ENCODE measurements at regions not wholly inside any gene's neighbourhood (a gene's known extent, or its start where the extent isn't known, plus 50 kb on each side); places are given as distances from the start of the nearest gene placed in this dataset.

DNA sequence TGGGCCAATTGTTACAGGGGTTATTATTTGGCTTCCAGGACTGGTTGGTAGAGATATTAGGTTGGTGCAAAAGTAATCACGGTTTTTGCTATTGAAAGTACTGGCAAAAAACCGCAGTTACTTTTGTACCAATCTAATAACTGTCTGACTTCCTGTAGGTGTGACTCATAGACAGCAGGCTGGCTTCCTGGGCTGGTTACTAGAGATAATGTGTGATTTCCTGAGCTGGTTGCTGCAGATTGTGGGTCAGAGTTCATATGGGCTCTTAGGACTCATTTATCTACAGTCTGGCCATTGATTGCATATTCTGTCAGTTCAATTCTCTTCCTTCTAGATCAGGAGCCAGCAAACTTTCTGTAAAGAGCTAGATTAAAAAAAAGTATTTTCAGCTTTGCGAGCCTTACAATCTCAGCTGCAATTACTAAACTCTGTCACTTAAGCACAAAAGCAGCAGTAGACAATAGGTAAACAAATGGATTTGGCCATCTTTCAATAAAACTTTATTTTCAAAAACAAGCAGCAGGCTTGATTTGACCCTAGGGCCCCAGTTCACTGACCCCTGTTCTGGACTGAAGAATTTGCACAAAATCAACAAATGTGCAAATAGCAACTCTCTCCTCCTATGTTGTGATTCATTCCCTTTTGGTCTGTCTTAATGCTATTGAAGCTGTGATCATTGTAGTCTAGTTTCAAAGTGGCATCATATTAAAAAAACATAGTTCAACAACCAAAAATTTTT is 50.8 kb upstream of the BOD1L1 start:
- TF ChIP-seq GATA3 (IDR thresholded peaks at IDR 0.05; ENCODE audit: low read depth, low read length) = no peak
- no peak for TF ChIP-seq GATA2 (IDR thresholded peaks at IDR 0.05; ENCODE audit: low read depth, low read length)

DNA sequence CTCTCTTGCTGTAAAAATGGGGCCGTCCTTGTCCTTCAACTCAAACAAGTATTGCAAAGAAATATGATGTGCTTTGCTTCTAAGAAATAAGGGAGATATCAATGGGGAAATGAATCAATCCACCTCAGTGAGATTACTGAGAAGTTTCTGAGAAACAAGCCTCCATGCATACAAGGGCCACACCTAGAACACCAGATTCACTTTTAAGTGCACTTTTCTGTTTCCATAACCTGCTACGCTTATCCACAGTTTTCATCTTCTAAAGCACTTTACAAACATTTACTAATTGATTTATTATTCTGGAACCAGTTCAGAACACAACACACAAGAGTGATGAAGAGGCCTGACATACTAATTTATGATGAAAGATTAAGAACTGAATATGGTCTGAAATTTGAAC is 54.0 kb upstream of the BOD1L1 start:
- TF ChIP-seq GATA2 (IDR thresholded peaks at IDR 0.05; ENCODE audit: low read depth, low read length) = no peak
- no peak for TF ChIP-seq GATA3 (IDR thresholded peaks at IDR 0.05; ENCODE audit: low read depth, low read length)

DNA sequence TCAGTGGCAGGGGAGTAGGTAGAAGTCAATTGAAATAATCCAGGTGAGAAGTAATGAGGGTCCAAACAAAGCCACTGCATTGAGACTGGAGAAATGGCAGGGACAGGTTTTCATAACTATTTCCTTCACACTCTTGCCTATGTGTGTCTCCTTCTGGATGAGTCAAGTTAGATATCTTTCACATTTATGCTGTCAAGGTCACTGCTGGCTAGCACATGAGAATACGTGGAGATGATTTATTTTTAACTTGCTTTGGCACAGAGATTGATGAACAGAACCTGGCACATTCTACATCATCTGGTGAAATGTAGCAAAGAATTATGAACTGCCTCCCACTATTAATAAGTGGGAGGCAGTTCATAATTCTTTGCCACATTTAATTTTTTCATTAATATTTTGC is 66.7 kb upstream of the BOD1L1 start:
- no peak for TF ChIP-seq GATA3 (IDR thresholded peaks at IDR 0.05; ENCODE audit: low read depth, low read length)
- TF ChIP-seq GATA2 (IDR thresholded peaks at IDR 0.05; ENCODE audit: low read depth, low read length) = no peak

DNA sequence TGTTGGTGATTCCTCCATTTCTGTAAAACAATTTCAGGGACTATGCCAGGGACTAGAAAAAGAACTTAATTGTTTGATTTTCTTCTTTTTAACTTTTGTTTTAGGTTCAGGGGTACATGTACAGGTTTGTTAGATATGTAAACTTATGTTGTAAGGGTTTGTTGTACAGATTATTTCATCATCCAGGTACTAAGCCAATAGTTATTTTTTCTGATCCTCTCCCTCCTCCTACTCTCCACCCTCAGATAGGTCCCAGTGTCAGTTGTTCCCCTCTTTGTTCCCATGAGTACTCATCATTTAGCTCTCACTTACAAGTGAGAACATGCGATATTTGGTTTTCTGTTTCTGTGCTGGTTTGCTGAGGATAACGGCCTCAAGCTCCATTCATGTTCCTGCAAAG is 70.8 kb upstream of the BOD1L1 start:
- TF ChIP-seq GATA2 (IDR thresholded peaks at IDR 0.05; ENCODE audit: low read depth, low read length) = no peak
- no peak for TF ChIP-seq GATA3 (IDR thresholded peaks at IDR 0.05; ENCODE audit: low read depth, low read length)

DNA sequence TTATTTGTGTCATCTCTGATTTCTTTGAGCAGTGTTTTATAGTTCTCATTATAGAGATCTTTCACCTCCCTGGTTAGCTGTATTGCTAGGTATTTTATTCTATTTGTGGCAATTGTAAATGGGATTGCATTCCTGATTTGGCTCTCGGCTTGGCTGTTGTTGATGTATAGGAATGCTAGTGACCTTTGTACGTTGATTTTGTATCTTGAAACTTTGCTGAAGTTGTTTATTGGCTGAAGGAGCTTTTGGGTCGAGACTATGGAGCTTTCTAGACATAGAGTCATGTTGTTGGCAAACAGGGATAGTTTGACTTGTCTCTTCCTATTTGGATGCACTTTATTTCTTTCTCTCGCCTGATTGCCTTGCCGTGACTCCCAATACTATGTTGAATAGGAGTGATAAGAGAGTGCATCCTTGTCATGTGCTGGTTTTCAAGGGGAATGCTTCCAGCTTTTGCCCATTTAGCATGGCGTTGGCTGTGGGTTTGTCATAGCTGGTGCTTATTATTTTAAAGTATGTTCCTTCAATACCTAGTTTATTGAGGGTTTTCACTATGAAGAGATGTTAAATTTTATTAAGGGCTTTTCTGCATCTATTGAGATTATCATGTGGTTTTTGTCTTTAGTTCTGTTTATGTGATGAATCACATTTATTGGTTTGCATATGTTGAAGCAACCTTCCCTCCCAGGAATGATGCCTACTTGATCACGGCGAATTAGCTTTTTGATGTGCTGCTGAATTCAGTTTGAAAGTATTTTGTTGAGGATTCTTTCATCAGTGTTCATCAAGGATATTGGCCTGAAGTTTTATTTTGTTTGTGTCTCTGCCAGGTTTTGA is 72.7 kb upstream of the BOD1L1 start:
- no peak for TF ChIP-seq GATA3 (IDR thresholded peaks at IDR 0.05; ENCODE audit: low read depth, low read length)
- no peak for TF ChIP-seq GATA2 (IDR thresholded peaks at IDR 0.05; ENCODE audit: low read depth, low read length)

DNA sequence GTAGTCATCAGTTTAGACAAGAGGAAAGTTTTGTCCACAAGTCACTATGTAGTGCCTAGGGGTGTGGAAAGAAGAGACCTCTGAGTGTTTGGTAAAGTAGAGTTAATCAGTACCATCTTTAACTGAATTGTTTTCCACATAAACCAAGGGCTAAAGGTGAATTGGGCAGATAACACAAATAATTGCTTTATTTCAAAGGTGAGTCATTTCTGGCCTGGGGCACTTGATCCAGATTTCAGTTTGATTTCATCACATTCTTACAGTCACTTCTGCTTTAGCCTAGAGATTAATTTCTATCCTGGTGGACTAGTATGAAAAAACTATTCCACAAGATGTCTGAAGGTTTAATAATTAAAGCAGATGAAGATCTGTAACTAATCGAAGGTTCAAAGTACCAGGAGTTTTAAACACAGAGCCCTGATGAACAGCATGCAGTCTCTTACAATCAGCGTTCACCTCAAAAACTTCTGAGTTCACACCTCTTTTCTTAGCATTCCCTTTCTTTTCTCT is 74.5 kb upstream of the BOD1L1 start:
- TF ChIP-seq GATA2 (IDR thresholded peaks at IDR 0.05; ENCODE audit: low read depth, low read length) (no peak), GATA3 (IDR thresholded peaks at IDR 0.05; ENCODE audit: low read depth, low read length) (no peak)

DNA sequence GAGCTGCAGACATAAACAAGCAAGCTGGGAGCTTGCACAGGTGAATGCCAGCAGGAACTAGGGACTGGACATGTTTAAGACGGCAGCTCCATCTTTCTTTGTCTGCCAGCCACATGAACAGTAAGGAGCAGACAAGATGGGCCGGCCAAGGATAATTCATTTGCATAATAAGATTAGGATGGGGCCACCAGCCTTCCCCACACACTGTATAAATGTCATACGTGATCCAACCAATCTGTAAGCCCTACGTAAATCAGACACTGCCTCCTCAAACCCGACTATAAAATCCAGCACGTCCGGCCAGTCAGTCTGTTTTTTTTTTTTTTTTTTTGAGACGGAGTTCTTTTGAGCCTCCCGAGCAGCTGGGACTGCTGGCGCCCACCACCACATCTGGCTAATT is 75.6 kb upstream of the BOD1L1 start:
- TF ChIP-seq GATA2 (IDR thresholded peaks at IDR 0.05; ENCODE audit: low read depth, low read length) = no peak
- TF ChIP-seq GATA3 (IDR thresholded peaks at IDR 0.05; ENCODE audit: low read depth, low read length) = no peak

DNA sequence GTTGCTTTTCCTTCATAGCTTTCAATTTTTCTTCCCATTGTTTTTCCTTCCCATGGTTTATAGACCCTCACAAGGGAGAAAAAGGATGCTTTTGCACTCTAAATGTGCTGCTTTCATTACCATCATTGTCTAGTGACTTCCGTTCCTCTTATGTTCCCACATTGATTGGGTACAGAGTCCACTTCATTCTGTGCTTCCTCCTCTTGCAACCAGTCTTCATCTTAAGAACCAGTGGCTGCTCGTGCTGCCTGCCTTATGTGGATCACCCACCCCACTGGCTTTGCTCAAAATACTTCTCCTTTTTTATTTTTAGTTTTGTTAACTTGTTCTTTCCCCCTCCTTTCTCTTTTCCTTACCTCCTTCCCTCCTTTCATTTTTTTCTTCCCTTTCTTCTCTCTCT is 76.5 kb upstream of the BOD1L1 start:
- no peak for TF ChIP-seq GATA2 (IDR thresholded peaks at IDR 0.05; ENCODE audit: low read depth, low read length)
- no peak for TF ChIP-seq GATA3 (IDR thresholded peaks at IDR 0.05; ENCODE audit: low read depth, low read length)

DNA sequence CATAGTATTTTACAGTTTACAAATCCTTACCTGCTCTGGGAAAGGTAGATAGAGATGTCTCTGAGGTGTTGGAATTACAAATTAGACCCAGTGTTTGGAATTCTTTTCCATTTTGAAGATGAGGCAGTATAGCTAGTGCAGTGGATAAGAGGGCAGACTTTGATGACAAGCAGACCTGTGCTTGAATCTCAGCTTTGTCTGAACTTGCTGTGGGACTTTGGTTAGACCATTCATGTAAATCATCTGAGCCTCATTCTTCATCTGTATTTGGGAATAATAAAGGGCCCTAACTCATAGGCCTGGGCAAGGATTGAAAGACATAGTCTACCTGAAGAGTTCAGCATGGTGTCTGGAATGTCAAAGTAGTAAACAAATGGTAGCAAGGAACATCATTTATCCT is 77.2 kb upstream of the BOD1L1 start:
- no peak for TF ChIP-seq GATA3 (IDR thresholded peaks at IDR 0.05; ENCODE audit: low read depth, low read length)

DNA sequence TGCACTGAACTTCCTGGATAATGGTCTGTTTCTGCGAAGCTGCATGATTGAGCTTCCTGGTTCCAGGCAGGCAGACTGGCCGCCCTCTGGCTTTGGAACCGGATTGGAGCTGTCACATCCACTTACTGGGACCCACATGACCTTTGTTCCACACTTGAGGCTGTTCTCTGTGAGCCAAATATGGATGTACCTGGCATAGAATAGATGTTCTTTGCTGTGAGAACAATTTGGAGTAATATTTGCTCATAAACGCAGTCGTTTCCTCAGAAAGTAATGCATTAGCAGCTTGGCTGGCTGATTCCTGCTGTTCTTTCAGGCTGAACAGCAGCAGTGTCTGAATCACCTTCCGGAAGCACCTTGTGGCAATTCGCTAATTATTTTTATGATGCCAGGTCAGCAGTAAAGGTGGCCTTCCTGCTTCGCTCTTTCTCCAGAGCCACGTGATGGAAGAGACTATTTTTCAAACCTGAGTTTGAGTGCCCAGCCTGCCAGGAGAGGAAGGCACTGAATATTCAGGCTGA is 78.1 kb upstream of the BOD1L1 start:
- no peak for TF ChIP-seq GATA3 (IDR thresholded peaks at IDR 0.05; ENCODE audit: low read depth, low read length)
- no peak for TF ChIP-seq GATA2 (IDR thresholded peaks at IDR 0.05; ENCODE audit: low read depth, low read length)

DNA sequence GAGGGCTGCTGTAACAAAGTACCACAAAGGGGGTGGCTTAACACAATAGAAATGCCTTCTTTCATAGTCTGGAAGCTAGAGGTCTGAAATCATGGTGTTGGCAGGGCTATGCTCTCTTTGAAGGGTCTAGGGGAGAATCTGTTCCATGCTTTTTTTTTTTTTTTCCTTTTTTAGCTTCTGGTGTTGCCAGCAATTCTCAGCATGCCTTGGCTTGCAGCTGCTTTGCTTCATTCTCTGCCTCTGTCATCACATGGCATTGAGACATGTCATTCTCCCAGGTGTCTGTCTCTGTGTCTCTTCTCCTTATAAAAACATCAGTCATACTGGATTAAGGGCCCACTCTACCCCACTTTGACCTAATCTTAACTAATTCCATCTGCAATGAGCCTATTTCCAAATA is 78.6 kb upstream of the BOD1L1 start:
- TF ChIP-seq GATA2 (IDR thresholded peaks at IDR 0.05; ENCODE audit: low read depth, low read length) (no peak), GATA3 (IDR thresholded peaks at IDR 0.05; ENCODE audit: low read depth, low read length) (no peak)

DNA sequence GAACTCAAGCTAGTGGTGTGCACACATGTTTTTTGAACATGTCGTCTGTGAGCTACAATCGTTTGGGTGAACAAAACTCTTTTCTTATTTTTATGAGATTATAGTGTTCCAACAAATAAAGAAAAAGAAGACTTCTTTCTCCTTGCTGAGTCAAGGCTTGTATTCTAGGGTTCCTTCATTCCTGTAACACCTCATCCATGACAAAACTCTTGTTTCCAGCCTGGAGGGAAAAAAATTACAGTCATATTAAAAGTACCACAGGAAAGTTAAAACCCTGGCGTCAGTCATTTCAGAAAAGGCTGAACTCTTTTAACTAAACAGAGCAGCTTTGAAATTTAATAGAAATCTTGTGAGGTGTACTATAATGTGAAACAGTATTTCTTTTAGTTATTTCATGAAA is 79.2 kb upstream of the BOD1L1 start:
- TF ChIP-seq GATA2 (IDR thresholded peaks at IDR 0.05; ENCODE audit: low read depth, low read length) = no peak
- no peak for TF ChIP-seq GATA3 (IDR thresholded peaks at IDR 0.05; ENCODE audit: low read depth, low read length)

DNA sequence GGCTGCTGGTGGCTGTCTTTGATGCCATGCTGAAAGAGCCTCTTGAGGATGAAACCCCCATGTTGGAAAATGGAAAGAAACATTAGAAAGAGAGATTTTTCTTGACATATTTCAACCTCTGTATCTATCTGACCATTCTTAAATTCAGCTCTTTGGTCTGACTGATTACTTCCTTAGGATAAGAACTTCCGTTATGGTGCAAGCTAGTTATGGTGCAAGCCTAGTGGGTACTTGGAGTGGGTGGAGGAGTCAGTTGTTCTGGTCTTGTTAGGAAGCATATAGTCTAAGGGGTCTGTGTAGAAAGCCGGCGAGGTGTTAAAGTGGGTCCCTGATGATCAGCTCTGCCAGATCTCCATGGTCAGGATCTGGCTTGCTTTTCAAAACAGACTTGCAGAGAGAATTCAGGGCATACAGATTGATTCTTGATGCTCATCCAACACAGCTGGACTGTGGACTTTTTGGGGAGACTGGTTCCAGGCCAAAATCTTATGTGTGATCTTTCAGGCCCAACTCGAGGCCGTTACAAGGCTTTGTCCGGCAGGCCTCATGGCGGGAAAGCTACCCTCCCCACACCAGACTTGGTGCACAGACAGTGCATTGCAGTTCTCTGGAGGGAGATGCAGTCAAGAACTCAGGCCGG is 82.8 kb upstream of the BOD1L1 start:
- TF ChIP-seq GATA3 (IDR thresholded peaks at IDR 0.05; ENCODE audit: low read depth, low read length) = no peak
- TF ChIP-seq GATA2 (IDR thresholded peaks at IDR 0.05; ENCODE audit: low read depth, low read length) = no peak

DNA sequence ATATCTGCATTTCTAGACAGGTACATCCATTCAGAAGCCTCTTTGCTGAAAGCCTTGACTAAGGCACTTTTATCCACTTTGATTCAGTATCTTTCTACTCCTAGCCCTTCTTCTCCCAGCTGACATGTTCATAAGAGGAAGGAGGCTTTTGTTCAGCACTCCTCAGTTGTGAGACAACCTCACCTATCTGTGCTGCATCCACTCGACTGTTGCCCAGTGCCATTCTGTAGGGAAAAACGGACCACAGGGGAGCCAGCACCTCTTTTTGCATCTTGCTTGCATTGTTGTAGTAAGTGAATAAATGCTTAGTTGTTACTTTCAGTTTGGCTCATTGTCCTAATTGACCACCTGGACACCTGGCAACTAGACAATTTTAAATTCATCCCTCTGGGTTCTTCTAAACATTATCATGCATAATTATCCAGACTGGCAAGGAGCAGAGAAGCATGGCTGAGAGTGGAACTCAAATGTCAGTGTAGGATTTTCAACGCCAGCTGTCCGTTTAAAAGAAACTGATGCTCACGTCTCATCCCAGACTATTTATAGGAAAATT is 83.8 kb upstream of the BOD1L1 start:
- no peak for TF ChIP-seq GATA2 (IDR thresholded peaks at IDR 0.05; ENCODE audit: low read depth, low read length)
- TF ChIP-seq GATA3 (IDR thresholded peaks at IDR 0.05; ENCODE audit: low read depth, low read length) = no peak

Data from SH-SY5Y (cell line).